HL-60 (cell line): ENCODE measurements at regions not wholly inside any gene's neighbourhood (a gene's known extent, or its start where the extent isn't known, plus 50 kb on each side); places are given as distances from the start of the nearest gene placed in this dataset.

Experiments
- CTCF ChIP-seq: IDR thresholded peaks from one replicate; pipeline ENCODE4 v1.5.1; 2011; ENCODE audit warnings: low read length, control low read depth, inconsistent platforms; ENCODE audit not compliant: insufficient read depth
- POLR2AphosphoS5 ChIP-seq: IDR thresholded peaks from 2 replicates; pipeline ENCODE4 v1.6.1; 2012; ENCODE audit warnings: low read depth
- REST ChIP-seq: IDR thresholded peaks from 2 replicates; pipeline ENCODE4 v1.6.1; 2012; ENCODE audit warnings: low read depth; ENCODE audit not compliant: insufficient replicate concordance

- TF ChIP-seq CTCF (no peak), POLR2AphosphoS5 (no peak), REST (no peak)
Observed at GRCh38 chr1:213484758-213485157, 433.7 kb downstream of the RPS6KC1 start.
